ENCODE measurements at regions not wholly inside any gene's neighbourhood (a gene's known extent, or its start where the extent isn't known, plus 50 kb on each side); places are given as distances from the start of the nearest gene placed in this dataset.

DNA sequence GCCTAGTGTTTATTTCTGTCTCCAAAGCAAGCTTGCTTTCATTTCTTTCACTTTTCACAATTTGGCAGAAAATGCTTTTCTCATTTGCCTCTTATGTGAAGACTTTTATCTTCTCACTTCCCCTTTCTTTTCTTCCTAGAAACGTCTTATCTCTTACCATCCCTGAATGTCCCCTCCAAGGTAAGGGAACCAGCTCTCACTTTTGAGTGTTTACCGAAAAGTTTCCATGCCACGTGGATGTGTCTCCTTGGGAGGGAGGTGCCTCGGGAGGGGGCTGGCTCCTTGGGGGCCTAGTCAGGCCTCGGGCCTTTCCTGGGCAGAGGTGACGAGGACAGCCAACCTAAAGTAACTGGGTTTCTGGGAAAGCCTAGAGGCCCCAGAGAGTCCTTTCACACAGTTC, 127.4 kb downstream of the CD24 start:
- Histone ChIP-seq H3K9ac (ENCODE audit: low read length) (no peak overlapping the region), H3K27me3 (ENCODE audit: insufficient read depth, low read length) (no peaks in the 10 kb centered on the region), H4K20me1 (ENCODE audit: insufficient read depth) (no peaks in the 10 kb centered on the region), H3K36me3 (ENCODE audit: control insufficient read depth in 1 of 2, insufficient read depth in 2 of 2, low read length in 2 of 2) (no peaks in the 10 kb centered on the region), H3K4me1 (ENCODE audit: control insufficient read depth in 1 of 2, insufficient read depth in 2 of 2, low read length in 2 of 2) (no peaks in the 10 kb centered on the region), H3K9me3 (ENCODE audit: control insufficient read depth in 1 of 2, insufficient read depth in 1 of 2, low read depth in 1 of 2, low read length in 2 of 2) (0 out of 4 replicates have a peak, but pooled peaks cover 0 to 3% of the 10 kb centered on the region in 2 experiments), H2AFZ (ENCODE audit: low read depth, low read length, poor library complexity, severe bottlenecking) (no peak overlapping the region), H3K9me2 (ENCODE audit: insufficient read depth) (no peaks in the 10 kb centered on the region), H3K79me2 (ENCODE audit: insufficient read depth, low read length) (no peaks in the 10 kb centered on the region), H3K4me2 (ENCODE audit: low read length) (no peak overlapping the region), H3K27ac (ENCODE audit: low read depth, low read length) (no peak overlapping the region), H3K4me3 (replicated peaks in 1 of 2; ENCODE audit: low read depth in 1 of 2, low read length in 2 of 2) (no peak overlapping the region)
- intact Hi-C loops (cut with micrococcal nuclease), result no loop called here
- ATAC-seq (no peak), DNase-seq (ENCODE audit: low read depth, low spot score) (no peak)
- RAD21 ChIA-PET (ENCODE audit: low non-redundant PET in 1 of 2, low total read pairs in 2 of 2, uncharacterized antibody in 2 of 2, unreplicated experiment in 2 of 2), result no interaction called here
- no TSS peak for BruUV-seq (replicated peaks)
- POLR2A ChIA-PET, result no interaction called here
- no peak for TF ChIP-seq CTCF (IDR thresholded peaks at IDR 0.05 in 2 of 3, conservative IDR thresholded peaks at IDR 0.05 in 1 of 3; ENCODE audit: borderline replicate concordance in 1 of 3, insufficient read depth in 1 of 3, low read depth in 2 of 3, low read length in 2 of 3)
- no peak for TF ChIP-seq REST (IDR thresholded peaks at IDR 0.05; ENCODE audit: low read depth)
- TF ChIP-seq SRF (IDR thresholded peaks at IDR 0.05; ENCODE audit: low read depth), result no peak
- TF ChIP-seq JUND (IDR thresholded peaks at IDR 0.05), result no peak
- no peak for TF ChIP-seq YY1 (IDR thresholded peaks at IDR 0.05; ENCODE audit: extremely low read depth, insufficient replicate concordance, low read depth, low read length)
- no peak for TF ChIP-seq SP1 (IDR thresholded peaks at IDR 0.05; ENCODE audit: low read depth)
- no peak for TF ChIP-seq TCF7L2 (IDR thresholded peaks at IDR 0.05; ENCODE audit: borderline replicate concordance, extremely low read depth, insufficient read depth, insufficient read length)
- no peak for TF ChIP-seq ZBTB33 (IDR thresholded peaks at IDR 0.05; ENCODE audit: extremely low read depth, insufficient replicate concordance, low read length)
- no peak for TF ChIP-seq POLR2A (IDR thresholded peaks at IDR 0.05; ENCODE audit: borderline replicate concordance, extremely low read depth, insufficient read depth, insufficient read length)
- no peak for TF ChIP-seq POLR2AphosphoS5 (IDR thresholded peaks at IDR 0.05; ENCODE audit: low read depth, low read length)
- TF ChIP-seq RAD21 (IDR thresholded peaks at IDR 0.05; ENCODE audit: low read depth), result no peak
- no peak for TF ChIP-seq ZNF274 (IDR thresholded peaks at IDR 0.05; ENCODE audit: low read depth, low read length)
- TF ChIP-seq SIN3A (IDR thresholded peaks at IDR 0.05; ENCODE audit: low read depth), result no peak
- TF ChIP-seq EZH2 (IDR thresholded peaks at IDR 0.05), result no peak
- no peak for TF ChIP-seq ELF1 (IDR thresholded peaks at IDR 0.05; ENCODE audit: borderline replicate concordance, low read depth)
- TF ChIP-seq FOSL1 (IDR thresholded peaks at IDR 0.05; ENCODE audit: low read depth), result no peak
- TF ChIP-seq EGR1 (IDR thresholded peaks at IDR 0.05; ENCODE audit: low read depth), result no peak
- no peak for TF ChIP-seq CEBPB (IDR thresholded peaks at IDR 0.05; ENCODE audit: low read depth)
- no peak for TF ChIP-seq ZFX (IDR thresholded peaks at IDR 0.05)
- no peak for TF ChIP-seq MAX (IDR thresholded peaks at IDR 0.05)
- CTCF ChIA-PET, result no interaction called here
